Stimulated activated CD8-positive, alpha-beta memory T cell treated with anti-CD3 and anti-CD28 coated beads, Interleukin-12 subunit alpha, Interleukin-12 subunit beta, amount 100 ng/mL, for 4 hours (primary cell): ENCODE measurements at regions not wholly inside any gene's neighbourhood (a gene's known extent, or its start where the extent isn't known, plus 50 kb on each side); places are given as distances from the start of the nearest gene placed in this dataset.

Source experiments
- DNase-seq: peaks from one replicate; pipeline ENCODE4 v3.0.0-alpha.2; 2020; ENCODE audit warnings: low read depth

- no peak for DNase-seq
These were observed 124.7 kb upstream of the DST start for GRCh38 chr6:56767435-56767834.

- no peak for DNase-seq
These were observed 124.1 kb upstream of the DST start for GRCh38 chr6:56766806-56767178.

- DNase-seq = no peak
These were observed 123.6 kb upstream of the DST start for GRCh38 chr6:56766139-56766805.

- no peak for DNase-seq
These were observed 122.8 kb upstream of the DST start for GRCh38 chr6:56765494-56765893.

- DNase-seq = no peak
These were observed 121.4 kb upstream of the DST start for GRCh38 chr6:56764081-56764566.

GRCh38 chr6:56761651-56762050, 119.0 kb upstream of the DST start:
- DNase-seq = no peak

- no peak for DNase-seq
These were observed 118.2 kb upstream of the DST start for GRCh38 chr6:56760842-56761241.

GRCh38 chr6:56759521-56759920, 116.8 kb upstream of the DST start:
- no peak for DNase-seq

- DNase-seq = no peak
These were observed 115.9 kb upstream of the DST start for GRCh38 chr6:56758553-56758952.

GRCh38 chr6:56758120-56758519, 115.4 kb upstream of the DST start:
- DNase-seq = no peak

GRCh38 chr6:56757588-56757984, 114.9 kb upstream of the DST start:
- DNase-seq = no peak

- DNase-seq = no peak
These were observed 114.3 kb upstream of the DST start for GRCh38 chr6:56756791-56757587.

- no peak for DNase-seq
These were observed 113.6 kb upstream of the DST start for GRCh38 chr6:56756219-56756789.

GRCh38 chr6:56755040-56755439, 112.4 kb upstream of the DST start:
- no peak for DNase-seq

GRCh38 chr6:56753811-56754210, 111.1 kb upstream of the DST start:
- no peak for DNase-seq

- DNase-seq = no peak
These were observed 109.8 kb upstream of the DST start for GRCh38 chr6:56752534-56752933.

- no peak for DNase-seq
These were observed 109.3 kb upstream of the DST start for GRCh38 chr6:56752009-56752408.

GRCh38 chr6:56751604-56752003, 108.9 kb upstream of the DST start:
- DNase-seq = no peak

GRCh38 chr6:56750686-56751085, 108.0 kb upstream of the DST start:
- no peak for DNase-seq

- no peak for DNase-seq
These were observed 107.0 kb upstream of the DST start for GRCh38 chr6:56749632-56750151.

- DNase-seq = no peak
These were observed 104.2 kb upstream of the DST start for GRCh38 chr6:56746767-56747504.

GRCh38 chr6:56745971-56746370, 103.3 kb upstream of the DST start:
- no peak for DNase-seq
